GM12878 (cell line): ENCODE measurements at regions not wholly inside any gene's neighbourhood (a gene's known extent, or its start where the extent isn't known, plus 50 kb on each side); places are given as distances from the start of the nearest gene placed in this dataset.
A peak's percentile ranks its signal among the peaks of the same experiment; 100 is the strongest.

ENCODE experiments used
- BACH1 ChIP-seq: fragments of 450-650 bp; IDR thresholded peaks from 2 replicates; pipeline ENCODE4 v1.6.1; 2017; ENCODE audit warnings: mild to moderate bottlenecking, borderline replicate concordance
- BCL11A ChIP-seq: IDR thresholded peaks from 2 replicates; pipeline ENCODE4 v1.6.1; 2011; ENCODE audit warnings: low read depth, low read length
- BCL3 ChIP-seq: IDR thresholded peaks from 2 replicates; pipeline ENCODE4 v1.6.1; 2011; ENCODE audit warnings: borderline replicate concordance, low read depth, mild to moderate bottlenecking, moderate library complexity, low read length; ENCODE audit not compliant: insufficient read depth, poor library complexity, severe bottlenecking
- BHLHE40 ChIP-seq, 2 experiments: fragments of 450-650 bp in 1 of 2; IDR thresholded peaks; 2 replicates each; pipeline ENCODE4 v1.6.1; 2011 to 2017; ENCODE audit warnings: low read depth in 2 of 2, borderline replicate concordance in 1 of 2, improper control_type of control experiment in 1 of 2, low read length in 1 of 2, mild to moderate bottlenecking in 1 of 2
- BMI1 ChIP-seq: fragments of 450-650 bp; IDR thresholded peaks from 2 replicates; pipeline ENCODE4 v1.6.1; 2016; ENCODE audit warnings: mild to moderate bottlenecking, moderate library complexity, borderline replicate concordance
- CEBPB ChIP-seq, 2 experiments: fragments of 150-350 bp in 1 of 2; IDR thresholded peaks; 2 replicates each; pipeline ENCODE4 v1.6.1; 2012 to 2014; ENCODE audit warnings: low read depth in 2 of 2, low read length in 2 of 2, borderline replicate concordance in 1 of 2, inconsistent platforms in 1 of 2
- EGR1 ChIP-seq, 2 experiments: IDR thresholded peaks; 1 replicate in 1 of 2; 2 replicates in 1 of 2; pipeline ENCODE4 v1.6.1; 2011 to 2012; ENCODE audit warnings: low read depth in 2 of 2, low read length in 2 of 2, borderline replicate concordance in 1 of 2, mild to moderate bottlenecking in 1 of 2, moderate library complexity in 1 of 2
- EP300 ChIP-seq, 2 experiments: fragments of 150-350 bp in 1 of 2; IDR thresholded peaks; 2 replicates each; pipeline ENCODE4 v1.6.1; 2011 to 2012; ENCODE audit warnings: low read depth in 2 of 2, low read length in 2 of 2, borderline replicate concordance in 1 of 2, improper control_type of control experiment in 1 of 2, inconsistent platforms in 1 of 2; ENCODE audit not compliant: control insufficient read depth in 1 of 2
- EZH2 ChIP-seq: IDR thresholded peaks from 2 replicates; pipeline ENCODE4 v1.6.1; 2012; ENCODE audit warnings: low read depth, mild to moderate bottlenecking, control low read depth, inconsistent platforms, low read length, borderline replicate concordance; ENCODE audit not compliant: control insufficient read depth
- IRF3 ChIP-seq: fragments of 450-650 bp; IDR thresholded peaks from 2 replicates; pipeline ENCODE4 v1.6.1; 2014; ENCODE audit warnings: mild to moderate bottlenecking
- JUNB ChIP-seq: IDR thresholded peaks from 2 replicates; pipeline ENCODE4 v1.6.1; 2016; ENCODE audit warnings: antibody characterized with exemption, mild to moderate bottlenecking
- NR2F1 ChIP-seq: fragments of 450-650 bp; conservative IDR thresholded peaks from 2 replicates; pipeline ENCODE4 v1.6.1; 2017; ENCODE audit warnings: mild to moderate bottlenecking
- NRF1 ChIP-seq: conservative IDR thresholded peaks from 2 replicates; pipeline ENCODE4 v1.6.1; 2011; ENCODE audit warnings: mild to moderate bottlenecking, low read depth, low read length, improper control_type of control experiment
- PML ChIP-seq: IDR thresholded peaks from 2 replicates; pipeline ENCODE4 v1.6.1; 2012; ENCODE audit warnings: low read length, inconsistent platforms
- RB1 ChIP-seq: fragments of 450-650 bp; formaldehyde crosslinking; IDR thresholded peaks from 2 replicates; pipeline ENCODE4 v1.6.1; 2017; ENCODE audit warnings: mild to moderate bottlenecking, borderline replicate concordance
- RCOR1 ChIP-seq: conservative IDR thresholded peaks from 2 replicates; pipeline ENCODE4 v1.6.1; 2012; ENCODE audit warnings: low read depth, low read length, improper control_type of control experiment
- SP1 ChIP-seq: IDR thresholded peaks from one replicate; pipeline ENCODE4 v1.6.1; 2011; ENCODE audit warnings: low read depth, low read length
- SPI1 ChIP-seq: IDR thresholded peaks from 2 replicates; pipeline ENCODE4 v1.6.1; 2011; ENCODE audit warnings: low read depth, mild to moderate bottlenecking, low read length, moderate library complexity, borderline replicate concordance; ENCODE audit not compliant: insufficient read depth
- SREBF1 ChIP-seq: IDR thresholded peaks from 2 replicates; pipeline ENCODE4 v1.6.1; 2012; ENCODE audit warnings: mild to moderate bottlenecking, low read length
- SREBF2 ChIP-seq: IDR thresholded peaks from 2 replicates; pipeline ENCODE4 v1.6.1; 2012; ENCODE audit warnings: mild to moderate bottlenecking, low read length
- ZBTB4 ChIP-seq: fragments of 450-650 bp; formaldehyde crosslinking; IDR thresholded peaks from 2 replicates; pipeline ENCODE4 v1.4.0; 2022; ENCODE audit warnings: mild to moderate bottlenecking, moderate library complexity
- ZSCAN29 ChIP-seq: fragments of 450-650 bp; IDR thresholded peaks from 2 replicates; pipeline ENCODE4 v1.6.1; 2017; ENCODE audit warnings: mild to moderate bottlenecking, moderate library complexity
- ZZZ3 ChIP-seq: IDR thresholded peaks from 2 replicates; pipeline ENCODE4 v1.6.1; 2011; ENCODE audit warnings: low read depth; ENCODE audit not compliant: control insufficient read depth, insufficient read length
- TF ChIP-seq, protein P1 (sequence below): fragments of 450-650 bp; IDR thresholded peaks from 2 replicates; pipeline ENCODE4 v1.6.1; 2017; ENCODE audit warnings: mild to moderate bottlenecking, low read depth, inconsistent platforms; ENCODE audit not compliant: poor library complexity, severe bottlenecking

GRCh38 chr14:28831126-28831525 is 64.5 kb downstream of the FOXG1 start (continued):
- TF ChIP-seq ZBTB4 (no peak), BCL11A (peak; percentile 99), IRF3 (no peak), EZH2 (no peak), RB1 (no peak), PML (peak; percentile 79), BACH1 (peak; percentile 97; the same call in 1 of the 2 replicates), SP1 (peak; percentile 53), ZSCAN29 (no peak), BHLHE40 (IDR thresholded peaks at IDR 0.05; ENCODE audit: borderline replicate concordance in 1 of 2, low read depth in 2 of 2, low read length in 1 of 2) (peak; percentile 39 to 65; a peak in 1 of 4 replicates), BMI1 (peak; percentile 83; the same call in 1 of the 2 replicates), JUNB (peak; percentile 97), NRF1 (no peak), BCL3 (peak; percentile 100), SREBF2 (no peak), NR2F1 (peak; percentile 61), RCOR1 (peak; percentile 75; the same call in 1 of the 2 replicates), CEBPB (IDR thresholded peaks at IDR 0.05; ENCODE audit: borderline replicate concordance in 1 of 2, low read depth in 2 of 2, low read length in 2 of 2) (peak in 1 of 2 experiments; percentile 82; a peak in 1 of 4 replicates), ZZZ3 (no peak), SREBF1 (no peak), SPI1 (peak; percentile 93), EGR1 (IDR thresholded peaks at IDR 0.05; ENCODE audit: borderline replicate concordance in 1 of 2, low read depth in 2 of 2, low read length in 2 of 2) (peak in 1 of 2 experiments; percentile 72; a peak in 2 of 3 replicates), EP300 (IDR thresholded peaks at IDR 0.05; ENCODE audit: borderline replicate concordance in 1 of 2, control insufficient read depth in 1 of 2, low read depth in 2 of 2, low read length in 2 of 2) (peak; percentile 90 to 97)
- TF ChIP-seq, protein P1, sequence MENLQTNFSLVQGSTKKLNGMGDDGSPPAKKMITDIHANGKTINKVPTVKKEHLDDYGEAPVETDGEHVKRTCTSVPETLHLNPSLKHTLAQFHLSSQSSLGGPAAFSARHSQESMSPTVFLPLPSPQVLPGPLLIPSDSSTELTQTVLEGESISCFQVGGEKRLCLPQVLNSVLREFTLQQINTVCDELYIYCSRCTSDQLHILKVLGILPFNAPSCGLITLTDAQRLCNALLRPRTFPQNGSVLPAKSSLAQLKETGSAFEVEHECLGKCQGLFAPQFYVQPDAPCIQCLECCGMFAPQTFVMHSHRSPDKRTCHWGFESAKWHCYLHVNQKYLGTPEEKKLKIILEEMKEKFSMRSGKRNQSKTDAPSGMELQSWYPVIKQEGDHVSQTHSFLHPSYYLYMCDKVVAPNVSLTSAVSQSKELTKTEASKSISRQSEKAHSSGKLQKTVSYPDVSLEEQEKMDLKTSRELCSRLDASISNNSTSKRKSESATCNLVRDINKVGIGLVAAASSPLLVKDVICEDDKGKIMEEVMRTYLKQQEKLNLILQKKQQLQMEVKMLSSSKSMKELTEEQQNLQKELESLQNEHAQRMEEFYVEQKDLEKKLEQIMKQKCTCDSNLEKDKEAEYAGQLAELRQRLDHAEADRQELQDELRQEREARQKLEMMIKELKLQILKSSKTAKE, result peak; percentile 80
